Body of pancreas (tissue), 4 donors: ENCODE measurements at regions not wholly inside any gene's neighbourhood (a gene's known extent, or its start where the extent isn't known, plus 50 kb on each side); places are given as distances from the start of the nearest gene placed in this dataset.
A peak's percentile ranks its signal among the peaks of the same experiment; 100 is the strongest.

ENCODE experiments used
- ATAC-seq: fragments of 150-250 bp; one replicate; pipeline ENCODE4 v1.9.1; 2016
- DNase-seq, 4 donors: peaks; one replicate each; pipeline ENCODE4 v3.0.0-alpha.2; 2019
- H3K27ac ChIP-seq, 4 donors: fragments of 200-600 bp; sonication (generic); 1 replicate in 3 of 4; 2 replicates in 1 of 4; pipeline versions ENCODE4 v1.5.1 to v1.6.1; 2016 to 2019; ENCODE audit warnings: mild to moderate bottlenecking in 1 of 4, mixed read lengths in 1 of 4, moderate library complexity in 1 of 4
- H3K27me3 ChIP-seq, 2 donors: fragments of 200-600 bp; sonication (generic); one replicate each; pipeline ENCODE4 v1.6.0; 2016; ENCODE audit warnings: mild to moderate bottlenecking in 1 of 2
- H3K36me3 ChIP-seq, 2 donors: fragments of 200-600 bp; sonication (generic); replicated peaks in 1 of 2; 2 replicates each; pipeline ENCODE4 v1.5.1; 2016; ENCODE audit warnings: low read depth in 2 of 2; ENCODE audit not compliant: insufficient read depth in 1 of 2
- H3K4me1 ChIP-seq: fragments of 200-600 bp; sonication (generic); one replicate; pipeline ENCODE4 v1.6.0; 2016
- H3K4me3 ChIP-seq, 2 donors: fragments of 200-600 bp; sonication (generic); 1 replicate in 1 of 2; 2 replicates in 1 of 2; pipeline ENCODE4 v1.5.1; 2016 to 2019
- H3K9me3 ChIP-seq, 3 donors: fragments of 200-600 bp; sonication (generic); 1 replicate in 2 of 3; 2 replicates in 1 of 3; pipeline ENCODE4 v1.5.1; 2016
- CTCF ChIP-seq, 7 experiments: fragments of 450-650 bp in 4 of 7; fragments of 200-600 bp in 3 of 7; sonication (generic) in 3 of 7; IDR thresholded peaks; one replicate each; pipeline ENCODE4 v1.5.1; 2016 to 2019; ENCODE audit warnings: antibody characterized with exemption in 7 of 7
- POLR2A ChIP-seq, 3 donors: fragments of 450-650 bp; IDR thresholded peaks; one replicate each; pipeline ENCODE4 v1.6.1; 2016; ENCODE audit warnings: antibody characterized with exemption in 3 of 3, mild to moderate bottlenecking in 2 of 3
- WGBS, 2 donors: methylation state at CpG; one replicate each; pipeline ENCODE4 v1.1.5; 2017; 5-methylcytosine and 5-hydroxymethylcytosine counted together
- intact Hi-C: fragments of 100-400 bp; cut with DNase I; formaldehyde crosslinking; loops from one replicate; pipeline ENCODE4 v1.15.1; 2023

GRCh38 chr13:39942552-39943273, 287.3 kb downstream of the COG6 start:
- Histone ChIP-seq H3K36me3 (no peaks in the 10 kb centered on the region), H3K4me3 (no peak overlapping the region), H3K27me3 (no peaks in the 10 kb centered on the region), H3K9me3 (no peaks in the 10 kb centered on the region), H3K27ac (no peak overlapping the region), H3K4me1 (no peaks in the 10 kb centered on the region)
- DNase-seq (peak; percentile 77 to 82 (median 80)), ATAC-seq (peak; percentile 96)
- intact Hi-C loops, result loop anchor here (10.0 kb wide), 1 partner anchor 742 kb away; no protein-coding TSS in a partner anchor
- WGBS, 2 donors, result 22 to 25% methylated on average over 12 of the region's 12 CpGs
- TF ChIP-seq POLR2A (IDR thresholded peaks at IDR 0.05), result no peak
- peak; percentile 80 to 99 (median 98) for TF ChIP-seq CTCF (IDR thresholded peaks at IDR 0.05)

DNA sequence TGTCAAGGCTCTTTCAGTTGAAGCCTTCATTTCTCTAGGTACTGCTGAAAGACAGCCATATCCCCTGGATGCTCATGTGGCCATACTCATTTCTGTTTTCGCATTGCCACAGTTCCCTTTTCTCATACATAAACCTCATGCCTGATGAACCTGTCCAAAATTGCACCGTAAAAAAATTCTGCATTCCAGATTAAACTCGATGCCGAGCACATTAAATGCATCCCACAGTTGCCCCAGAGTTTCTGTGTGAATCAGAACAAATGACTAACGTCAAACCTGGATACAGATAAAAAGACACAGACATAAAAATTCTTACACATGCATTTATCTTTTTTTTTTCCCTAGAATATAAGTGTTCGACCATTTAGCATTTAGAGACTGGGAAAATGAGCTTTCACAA, 288.2 kb downstream of the COG6 start:
- DNase-seq (no peak), ATAC-seq (no peak)
- no peak overlapping the region for H3K27ac ChIP-seq
- TF ChIP-seq POLR2A (IDR thresholded peaks at IDR 0.05), result no peak
- TF ChIP-seq CTCF (IDR thresholded peaks at IDR 0.05), result no peak
- no peaks in the 10 kb centered on the region for H3K4me1 ChIP-seq
- intact Hi-C loops, result loop anchor here (10.0 kb wide), 1 partner anchor 741 kb away; no protein-coding TSS in a partner anchor
- no peaks in the 10 kb centered on the region for H3K36me3 ChIP-seq
- WGBS, 2 donors, result 58 to 73% methylated on average over 6 of the region's 6 CpGs
- no peaks in the 10 kb centered on the region for H3K9me3 ChIP-seq
- H3K27me3 ChIP-seq, result no peaks in the 10 kb centered on the region
- no peak overlapping the region for H3K4me3 ChIP-seq

- intact Hi-C loops, result loop anchor here (10.0 kb wide), 1 partner anchor 740 kb away; no protein-coding TSS in a partner anchor
- H3K4me3 ChIP-seq, result no peak overlapping the region
- no peak overlapping the region for H3K27ac ChIP-seq
- H3K9me3 ChIP-seq, result no peaks in the 10 kb centered on the region
- no peaks in the 10 kb centered on the region for H3K27me3 ChIP-seq
- H3K36me3 ChIP-seq, result no peaks in the 10 kb centered on the region
- ATAC-seq (no peak), DNase-seq (peak in 1 of 4 donors; percentile 10)
- WGBS, 2 donors, result 56 to 65% methylated on average over 3 to 4 of the region's 4 CpGs
- TF ChIP-seq CTCF (IDR thresholded peaks at IDR 0.05) (no peak), POLR2A (IDR thresholded peaks at IDR 0.05) (no peak)
- no peaks in the 10 kb centered on the region for H3K4me1 ChIP-seq
Measured at GRCh38 chr13:39945226-39945625, 289.8 kb downstream of the COG6 start.

- ATAC-seq (no peak), DNase-seq (no peak)
- Histone ChIP-seq H3K4me3 (no peak overlapping the region), H3K9me3 (no peaks in the 10 kb centered on the region), H3K4me1 (no peaks in the 10 kb centered on the region), H3K27ac (no peak overlapping the region), H3K36me3 (no peaks in the 10 kb centered on the region), H3K27me3 (no peaks in the 10 kb centered on the region)
- 96 to 100% methylated on average over 1 of the region's 1 CpG for WGBS, 2 donors
- intact Hi-C loops, result loop anchor here (10.0 kb wide), 1 partner anchor 738 kb away; no protein-coding TSS in a partner anchor
- TF ChIP-seq POLR2A (IDR thresholded peaks at IDR 0.05), result no peak
- no peak for TF ChIP-seq CTCF (IDR thresholded peaks at IDR 0.05)
Measured at GRCh38 chr13:39946769-39947168, 291.3 kb downstream of the COG6 start.

DNA sequence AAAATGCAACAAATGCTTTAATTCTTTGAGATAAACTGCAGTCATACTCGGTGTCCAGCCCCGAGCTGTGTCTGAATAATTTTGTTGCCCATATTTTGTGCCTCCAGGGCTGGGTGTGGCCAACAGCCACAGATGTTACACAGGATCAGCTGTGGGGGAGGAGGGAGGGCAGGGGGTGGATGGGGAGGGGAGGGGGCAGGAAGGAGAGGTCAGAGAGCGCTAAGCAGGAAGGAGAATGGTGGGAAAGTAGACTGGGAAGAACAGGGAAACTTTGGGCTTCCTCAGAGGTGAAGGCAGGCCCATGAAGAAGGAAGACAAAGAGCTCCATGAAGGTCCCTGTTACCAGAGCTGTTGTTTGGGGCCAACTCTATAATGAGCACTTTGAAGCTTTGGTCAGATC, 295.8 kb downstream of the COG6 start:
- H3K4me3 ChIP-seq, result no peak overlapping the region
- no peak for TF ChIP-seq POLR2A (IDR thresholded peaks at IDR 0.05)
- no peak for TF ChIP-seq CTCF (IDR thresholded peaks at IDR 0.05)
- 84 to 90% methylated on average over 3 of the region's 3 CpGs for WGBS, 2 donors
- ATAC-seq (no peak), DNase-seq (no peak)
- no peak overlapping the region for H3K27ac ChIP-seq
- no peaks in the 10 kb centered on the region for H3K36me3 ChIP-seq
- intact Hi-C loops, result no loop called here
- no peaks in the 10 kb centered on the region for H3K27me3 ChIP-seq
- no peaks in the 10 kb centered on the region for H3K9me3 ChIP-seq
- H3K4me1 ChIP-seq, result no peaks in the 10 kb centered on the region
